ENCODE measurements at regions not wholly inside any gene's neighbourhood (a gene's known extent, or its start where the extent isn't known, plus 50 kb on each side); places are given as distances from the start of the nearest gene placed in this dataset.
"Not testable (repeated sequence)": the region's sequence is repeated elsewhere in the genome, so short reads cannot be mapped to it uniquely, and the experiment has no call there.

DNA sequence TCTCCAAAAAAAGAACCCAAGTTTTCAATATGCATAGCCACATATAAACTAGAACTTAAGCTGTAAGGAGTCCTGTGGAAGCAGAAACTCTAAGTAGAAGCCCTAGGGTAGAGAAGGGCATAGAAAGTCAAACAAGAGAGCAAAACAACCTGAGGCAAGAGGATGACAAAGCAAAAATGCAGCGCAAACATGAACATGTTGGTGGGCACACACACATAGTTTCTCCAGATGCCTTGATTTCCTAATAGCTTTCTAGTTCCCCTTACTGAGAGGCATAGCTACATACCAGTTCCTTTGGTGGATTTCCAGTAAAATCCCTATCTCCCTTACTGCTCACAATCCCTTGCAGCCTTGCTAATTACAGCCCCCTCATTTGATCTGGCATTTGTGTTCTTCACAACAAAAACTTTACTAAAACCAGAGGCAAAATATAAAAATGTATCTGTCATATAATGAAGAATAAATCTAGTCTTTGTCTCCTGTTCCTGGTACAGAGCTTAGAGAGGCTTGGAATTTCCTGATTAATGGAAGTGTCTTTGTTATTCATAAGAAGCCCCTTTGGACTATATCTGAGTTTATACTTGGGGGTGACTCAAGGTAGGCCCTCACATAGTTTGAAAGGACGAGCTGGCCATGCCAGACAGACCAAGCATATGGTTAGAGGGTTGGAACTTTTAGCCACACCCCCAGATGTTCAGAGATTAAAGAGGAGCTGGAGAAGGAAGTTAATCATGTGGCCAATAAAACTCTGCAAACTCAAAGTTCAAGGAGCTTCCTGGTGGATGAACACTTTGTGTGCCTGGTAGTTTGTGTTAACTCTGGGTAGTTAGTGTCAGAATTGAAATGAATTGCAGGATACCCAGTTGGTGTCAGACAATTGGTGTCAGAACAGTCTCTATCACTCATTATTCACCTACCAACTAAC, 52.7 kb upstream of the ZCCHC13 start:
- DNase-seq = peak; percentile 87

DNA sequence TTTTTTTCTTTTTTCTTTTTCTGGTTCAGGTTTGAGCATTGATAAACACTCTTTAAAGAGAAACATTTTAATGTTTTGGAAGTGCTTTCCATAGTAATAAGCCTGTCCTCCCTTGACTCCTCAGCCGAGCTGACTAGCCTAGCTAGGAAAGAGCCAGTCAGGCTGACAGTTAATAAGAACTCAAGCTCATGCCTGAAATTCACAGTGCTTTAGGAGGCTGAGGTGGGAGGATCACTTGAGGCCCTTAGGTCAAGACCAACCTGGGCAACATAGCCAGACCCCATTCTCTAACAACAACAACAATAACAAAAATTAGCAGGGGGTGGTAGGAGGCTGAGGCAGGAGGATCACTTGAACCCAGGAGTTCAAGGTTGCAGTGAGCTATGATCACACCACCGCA, 53.4 kb upstream of the ZCCHC13 start:
- no peak for DNase-seq

DNA sequence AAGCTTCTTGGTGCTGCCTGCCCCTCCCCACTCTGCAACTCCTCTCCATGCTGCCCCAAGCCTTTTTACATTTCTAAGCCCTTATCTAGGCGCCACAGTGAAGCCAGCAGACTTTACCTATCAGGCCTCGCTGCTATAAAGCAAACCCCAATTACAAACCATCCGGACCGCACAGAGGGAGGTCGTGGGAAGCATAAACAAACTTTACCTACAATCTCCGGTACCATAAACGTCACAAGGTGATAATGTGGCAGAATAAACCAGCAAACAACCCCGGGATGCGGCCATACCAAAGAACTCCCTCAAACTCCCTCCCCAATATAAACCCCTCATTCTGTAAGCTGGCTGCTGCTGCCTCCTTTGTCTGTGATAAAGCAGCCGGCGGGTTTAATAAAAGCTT, 54.0 kb upstream of the ZCCHC13 start:
- no peak for DNase-seq

DNA sequence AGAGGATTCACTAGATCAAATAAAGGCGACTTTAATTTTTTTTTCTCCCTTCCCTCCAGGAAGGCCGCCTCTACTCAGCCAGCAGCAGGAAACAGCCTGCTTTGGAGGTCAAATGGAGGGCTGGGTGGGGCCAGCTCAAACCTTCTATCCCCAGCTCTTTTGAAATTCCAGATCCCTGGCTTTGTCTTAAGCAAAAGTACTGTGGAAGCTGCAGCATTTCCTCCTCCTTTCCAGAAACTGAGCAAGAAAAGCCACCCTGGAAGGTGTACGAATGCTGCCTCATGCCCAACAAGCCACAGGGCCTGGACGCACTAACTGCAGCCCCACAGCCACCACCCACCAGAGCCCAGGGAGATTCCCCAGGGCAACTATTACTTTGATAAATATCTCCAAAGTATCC, 55.1 kb upstream of the ZCCHC13 start:
- no peak for DNase-seq

DNA sequence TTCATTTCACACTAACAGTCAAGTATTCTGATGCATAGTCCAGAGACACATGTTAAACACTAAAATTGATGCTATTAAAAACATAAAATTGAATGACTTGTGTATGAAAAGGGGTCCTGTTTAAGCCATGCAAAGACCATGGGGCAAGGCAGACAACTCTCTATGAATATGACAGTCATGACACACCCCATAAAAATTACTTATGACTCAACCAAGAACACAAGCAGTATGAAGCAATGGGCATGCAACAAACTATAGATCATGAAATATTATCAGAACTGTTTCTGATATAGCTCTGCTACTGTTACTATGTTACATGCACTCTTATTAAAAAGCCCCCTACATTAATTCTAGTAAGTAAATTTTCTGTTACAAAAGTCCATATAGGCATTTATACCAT, 57.5 kb upstream of the ZCCHC13 start:
- DNase-seq = no peak

DNA sequence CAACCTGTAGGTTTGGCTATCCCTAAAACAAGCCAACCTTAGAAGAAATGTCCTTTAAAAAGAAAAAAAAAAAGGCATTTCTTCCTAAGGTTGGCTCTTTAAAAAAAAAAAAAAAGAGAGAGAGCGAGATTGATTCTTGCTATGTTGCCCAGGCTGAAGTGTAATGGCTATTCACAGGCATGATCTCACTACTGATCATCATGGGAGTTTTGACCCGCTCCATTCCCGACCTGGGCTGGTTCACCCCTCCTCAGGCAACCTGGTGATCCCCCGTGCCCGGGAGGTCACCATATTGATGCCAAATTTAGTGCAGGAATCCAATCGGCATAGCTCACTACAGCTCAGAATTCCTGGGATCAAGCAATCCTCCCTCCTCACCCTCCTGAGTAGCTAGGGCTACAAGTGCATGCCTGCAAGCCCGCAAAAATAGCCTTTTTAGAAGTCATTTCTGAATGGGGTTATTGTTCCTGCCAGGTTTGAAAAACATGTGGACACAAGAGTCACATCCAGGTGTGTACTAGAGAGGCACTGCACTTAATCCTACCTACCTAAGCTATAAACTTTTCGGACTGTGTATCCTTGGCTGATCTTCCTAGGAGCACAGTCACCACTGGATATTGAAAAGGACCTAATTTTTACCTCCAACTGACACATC, 61.4 kb upstream of the ZCCHC13 start:
- no peak for DNase-seq

DNA sequence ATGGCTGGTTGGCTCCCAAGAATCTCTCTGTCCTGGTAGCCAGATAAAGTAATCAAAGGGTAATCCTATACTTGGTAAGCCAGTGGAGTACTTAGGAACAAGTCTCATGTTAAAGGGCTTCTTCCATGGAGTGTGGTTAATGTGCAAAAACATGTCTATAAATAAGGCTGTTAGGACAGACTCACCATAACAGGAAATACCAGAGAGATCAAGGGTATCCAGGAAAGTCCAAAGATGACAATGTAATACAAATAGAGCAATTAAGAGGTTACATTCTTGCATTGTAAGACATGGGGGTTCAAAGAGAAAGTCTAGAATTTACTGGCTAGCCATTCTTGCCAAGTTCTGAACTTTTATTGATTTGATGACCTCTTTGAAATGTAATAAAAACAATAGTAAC, 61.9 kb upstream of the ZCCHC13 start:
- no peak for DNase-seq

DNA sequence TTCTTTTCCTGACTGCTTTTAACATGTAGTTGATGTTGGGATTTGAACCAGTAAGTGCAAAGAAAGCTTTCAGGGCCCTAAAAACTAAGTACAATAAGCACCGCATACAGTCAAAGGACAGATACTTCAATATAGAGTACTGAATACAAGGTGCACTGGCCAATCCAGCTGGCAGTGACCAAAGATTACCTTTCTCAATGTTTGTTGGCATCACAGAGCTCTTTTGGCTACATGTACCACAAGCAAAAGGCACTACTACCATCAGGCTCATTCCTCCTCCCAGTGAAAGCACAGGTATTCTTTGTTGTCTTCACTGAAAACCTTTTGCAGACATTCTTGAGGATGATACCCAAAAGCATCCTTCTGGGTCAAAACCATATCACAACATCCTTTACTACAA, 65.2 kb upstream of the ZCCHC13 start:
- no peak for DNase-seq

DNA sequence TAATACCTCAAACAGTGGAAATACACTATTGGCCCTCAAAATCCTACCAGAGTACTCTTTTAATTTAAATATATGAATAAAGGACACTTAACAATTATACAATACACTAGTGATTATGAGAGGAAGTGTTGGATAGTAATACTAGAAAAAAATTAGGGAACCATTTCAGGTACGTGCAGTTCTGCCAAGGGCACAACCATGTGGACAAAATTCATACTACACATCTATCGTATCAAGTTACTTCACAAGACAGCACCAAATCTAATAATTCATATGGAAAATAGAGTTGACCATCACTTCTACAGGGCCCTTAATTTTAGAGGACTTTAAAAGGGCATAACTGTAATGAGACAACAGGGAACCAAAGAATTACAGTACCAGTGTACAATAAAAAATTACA, 69.2 kb upstream of the ZCCHC13 start:
- DNase-seq = no peak

DNA sequence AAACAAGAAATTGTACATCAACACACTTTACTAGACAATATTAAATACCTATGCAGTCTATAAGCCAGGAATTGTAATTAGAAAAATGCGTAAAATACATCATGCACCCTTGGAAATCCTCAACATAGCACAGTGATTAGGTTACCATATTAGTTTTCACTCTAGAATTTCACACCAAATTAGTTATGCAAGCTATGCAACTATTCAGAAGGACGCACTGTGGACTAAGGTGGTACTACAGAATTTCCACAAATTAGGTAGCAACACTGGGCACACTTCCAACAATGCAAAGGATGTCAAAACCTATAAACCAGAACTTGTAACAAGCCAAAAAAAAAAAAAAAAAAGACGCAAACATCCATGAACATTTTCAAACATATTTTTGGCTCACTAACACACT, 71.1 kb upstream of the ZCCHC13 start:
- no peak for DNase-seq

DNA sequence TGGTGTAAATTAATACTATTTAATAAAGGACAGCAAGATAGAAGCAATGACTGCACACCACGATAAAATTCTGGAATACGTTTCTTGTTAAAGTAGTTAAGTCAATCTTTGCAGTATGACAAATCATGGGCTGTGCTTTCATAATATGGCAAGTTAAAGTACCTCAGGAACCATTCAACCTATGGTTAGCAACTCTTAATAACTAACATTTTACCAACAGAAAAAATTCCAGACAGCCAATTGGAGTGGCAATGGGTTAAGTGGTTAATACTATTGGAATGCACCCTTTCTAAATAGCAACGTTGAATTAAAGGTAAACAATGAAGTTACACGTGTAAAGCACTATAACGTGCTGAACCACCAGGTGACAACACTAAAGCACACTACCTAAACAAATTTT, 72.4 kb upstream of the ZCCHC13 start:
- no peak for DNase-seq

DNA sequence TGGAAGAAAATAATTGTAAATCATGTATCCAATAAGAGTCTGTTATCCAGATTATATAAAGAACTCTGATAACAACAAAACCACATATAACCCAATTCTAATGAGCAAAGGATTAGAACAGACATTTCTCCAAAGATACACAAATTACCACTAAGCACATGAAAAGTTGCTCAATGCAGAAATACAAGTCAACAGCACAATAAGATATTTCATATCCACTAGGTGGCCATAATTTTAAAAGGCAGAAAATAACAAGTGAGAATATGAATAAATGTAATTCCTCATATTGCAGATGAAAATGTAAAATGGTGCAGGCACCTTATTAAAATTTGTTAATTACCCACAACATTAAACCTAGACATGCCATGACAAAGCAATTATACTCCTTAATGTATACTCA, 73.9 kb upstream of the ZCCHC13 start:
- no peak for DNase-seq

DNA sequence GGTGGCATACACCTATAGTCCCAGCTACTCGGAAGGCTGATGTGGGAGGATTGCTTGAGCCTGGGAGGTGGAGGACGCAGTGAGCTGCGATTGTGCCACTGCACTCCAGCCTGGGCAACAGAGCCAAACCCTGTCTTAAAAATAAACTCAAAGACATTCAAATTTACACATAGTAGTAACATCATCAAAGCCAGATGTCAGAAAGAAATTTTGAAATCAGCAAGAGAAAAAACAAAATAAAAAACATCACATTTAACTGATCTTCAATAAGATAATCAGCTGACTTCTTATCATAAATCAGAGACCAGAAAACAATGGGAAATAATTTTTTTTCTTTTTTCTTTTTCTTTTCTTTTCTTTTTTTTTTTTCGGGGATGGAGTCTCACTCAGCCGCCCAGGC, 78.9 kb upstream of the ZCCHC13 start:
- no peak for DNase-seq

DNA sequence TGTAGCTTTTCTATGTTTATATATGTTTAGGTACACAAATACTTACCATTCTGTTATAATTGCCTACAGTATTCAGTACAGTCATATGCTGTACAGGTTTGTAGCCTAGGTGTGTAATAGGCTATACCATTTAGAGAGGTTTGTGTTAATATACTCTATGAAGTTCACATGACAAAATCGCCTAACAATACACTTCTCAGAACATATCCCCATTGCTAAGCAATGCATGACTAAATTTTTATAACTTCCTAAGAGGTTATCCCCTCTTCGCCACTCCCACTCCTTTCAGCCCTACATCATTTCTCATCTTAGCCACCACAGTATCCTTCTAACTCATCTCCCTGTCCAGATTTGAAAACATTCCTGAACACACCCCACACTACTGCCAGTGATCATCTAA, 83.7 kb upstream of the ZCCHC13 start:
- DNase-seq = no peak

DNA sequence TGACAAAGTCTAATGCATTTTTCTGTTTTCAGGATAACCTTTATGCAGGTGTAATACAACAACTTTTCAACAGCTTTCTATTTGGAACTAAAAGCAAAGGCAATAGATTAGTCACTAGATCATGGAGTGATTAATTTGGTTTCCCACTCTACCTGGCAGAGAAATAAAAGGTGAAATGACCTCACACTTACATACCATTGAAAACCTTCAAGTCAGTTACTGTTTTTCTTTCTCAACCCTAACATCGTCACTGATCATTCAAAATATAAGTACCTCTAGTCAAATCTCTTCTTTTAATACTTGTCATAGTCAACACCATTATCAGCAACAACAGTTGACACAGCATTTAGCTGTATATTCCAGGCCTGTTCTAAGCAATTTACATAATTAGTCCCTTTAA, 85.1 kb upstream of the ZCCHC13 start:
- DNase-seq = no peak

DNA sequence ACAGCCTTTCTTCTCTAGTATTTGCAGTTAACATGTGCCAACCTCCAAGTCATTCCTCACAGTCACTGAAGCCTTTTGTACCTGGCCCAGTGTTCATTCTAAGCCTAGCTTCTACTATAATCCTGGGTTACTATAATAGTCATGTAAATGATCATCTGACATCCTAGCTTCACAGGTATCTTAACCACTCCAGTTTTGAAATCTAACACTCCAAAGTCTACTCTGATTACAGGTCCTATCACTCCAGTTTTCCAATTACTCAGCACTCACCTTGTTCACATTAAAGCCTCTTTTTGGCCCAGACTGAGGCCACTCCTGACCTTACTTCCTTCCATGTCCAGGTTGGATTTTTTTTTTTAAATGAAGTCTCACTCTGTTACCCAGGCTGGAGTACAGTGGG, 87.6 kb upstream of the ZCCHC13 start:
- DNase-seq = no peak

DNA sequence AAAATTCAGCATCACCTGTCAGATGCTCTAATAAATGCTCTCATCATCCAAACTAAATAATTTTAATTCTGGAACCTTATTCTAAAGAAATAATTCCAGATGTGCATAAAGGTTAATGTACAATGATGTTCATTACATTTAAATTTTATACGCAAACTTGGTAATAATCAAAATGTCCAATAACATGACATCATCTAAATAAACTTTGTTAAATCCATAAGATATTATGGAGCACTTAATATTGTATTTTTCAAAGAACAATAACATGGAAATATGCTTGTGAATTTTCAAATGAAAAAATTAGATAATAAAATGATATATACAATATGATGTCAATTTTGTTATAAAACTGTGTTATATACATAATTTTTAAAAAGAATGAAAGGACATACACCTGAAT, 92.1 kb upstream of the ZCCHC13 start:
- DNase-seq = no peak

DNA sequence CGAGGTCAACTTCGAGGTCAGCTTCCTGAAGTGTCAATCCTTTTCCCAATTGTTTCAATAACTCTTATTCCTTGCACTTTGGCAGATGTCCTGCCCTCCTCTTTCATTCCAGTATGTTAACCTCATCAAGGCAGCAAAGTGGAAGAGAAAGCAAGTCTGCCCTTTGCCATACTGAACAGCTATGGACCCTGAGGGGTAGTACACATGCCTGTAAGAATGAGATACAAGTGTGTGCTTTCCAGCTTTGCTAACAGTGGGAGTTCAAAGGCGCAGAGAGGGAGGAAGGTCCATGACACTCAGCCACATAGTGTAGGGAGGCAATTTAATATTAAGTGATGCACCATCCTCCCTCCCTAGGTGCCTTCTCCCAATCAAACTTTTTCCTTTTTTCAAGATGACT, 96.4 kb upstream of the ZCCHC13 start:
- no peak for DNase-seq

DNA sequence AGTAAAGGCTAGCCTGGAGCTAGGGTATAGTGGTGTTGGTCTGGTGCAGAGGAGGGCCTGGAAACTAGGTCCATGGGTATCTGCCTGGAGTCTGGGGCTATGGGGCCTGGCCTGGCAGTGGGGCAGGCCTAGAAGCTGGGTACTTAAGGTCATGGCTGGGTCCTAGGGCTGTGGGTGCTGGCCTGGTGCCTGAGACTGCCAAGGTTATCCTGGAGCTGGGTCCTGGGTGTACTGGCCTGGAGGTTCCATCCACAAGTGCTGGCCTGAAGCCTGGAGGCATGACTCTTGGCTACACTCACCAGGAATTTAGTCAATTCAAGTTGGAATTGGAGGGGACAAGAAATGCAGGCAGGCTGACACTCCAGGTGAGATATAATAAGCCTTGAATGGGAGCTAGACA, 108.4 kb upstream of the ZCCHC13 start:
- no peak for DNase-seq

DNA sequence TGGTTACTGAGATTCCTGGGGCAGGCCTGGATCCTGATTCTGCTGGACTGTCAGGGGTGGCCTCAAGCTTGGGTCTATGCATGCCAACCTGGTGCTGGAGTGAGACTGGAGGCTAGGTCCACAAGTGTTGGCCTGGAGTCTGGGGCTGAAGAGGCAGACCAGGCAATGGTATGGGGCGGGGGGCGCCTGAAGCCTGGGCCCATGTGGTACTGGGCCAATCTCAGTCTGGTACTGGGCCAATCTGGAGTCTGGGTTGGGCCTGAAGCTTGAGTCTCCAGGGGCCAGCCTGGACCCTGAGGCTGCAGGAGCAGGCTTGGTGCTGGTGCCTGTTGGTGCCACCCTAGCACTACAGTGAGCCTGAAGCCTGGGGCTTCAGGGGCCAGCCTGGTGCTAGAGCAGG, 108.9 kb upstream of the ZCCHC13 start:
- no peak for DNase-seq

DNA sequence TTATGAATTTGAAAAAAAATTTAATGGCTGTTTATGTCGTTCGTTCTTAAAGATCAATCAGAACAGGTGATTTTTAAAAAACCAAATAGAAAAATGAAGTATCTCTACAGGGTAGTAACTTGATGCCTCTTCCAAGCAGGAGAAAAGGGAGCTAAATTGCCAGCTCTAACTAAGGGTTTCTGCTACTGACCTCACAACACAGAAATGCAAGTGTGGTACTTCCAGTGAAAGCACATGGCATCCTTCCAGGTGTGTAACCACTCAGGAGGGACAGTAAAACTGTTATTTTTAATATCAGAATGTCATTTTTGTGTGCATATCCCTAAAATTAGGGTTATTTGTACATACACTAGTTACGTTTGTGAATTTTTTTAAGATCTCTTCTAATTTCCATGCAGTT, 116.8 kb upstream of the ZCCHC13 start:
- no peak for DNase-seq

DNA sequence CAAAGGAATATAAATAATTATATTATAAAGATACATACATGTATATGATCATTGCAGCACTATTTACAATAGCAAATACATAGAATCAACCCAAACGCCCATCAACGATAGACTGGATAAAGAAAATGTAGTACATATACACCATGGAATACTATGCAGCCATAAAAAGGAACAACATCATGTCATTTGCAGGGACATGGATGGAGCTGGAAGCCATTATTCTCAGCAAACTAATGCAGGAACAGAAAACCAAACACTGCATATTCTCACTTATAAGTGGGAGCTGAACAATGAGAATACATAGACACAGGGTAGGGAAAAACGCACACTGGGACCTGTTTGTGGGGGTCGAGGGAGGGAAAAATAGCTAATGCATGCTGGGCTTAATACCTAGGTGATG, 120.9 kb upstream of the ZCCHC13 start:
- DNase-seq = not testable (repeated sequence)

DNA sequence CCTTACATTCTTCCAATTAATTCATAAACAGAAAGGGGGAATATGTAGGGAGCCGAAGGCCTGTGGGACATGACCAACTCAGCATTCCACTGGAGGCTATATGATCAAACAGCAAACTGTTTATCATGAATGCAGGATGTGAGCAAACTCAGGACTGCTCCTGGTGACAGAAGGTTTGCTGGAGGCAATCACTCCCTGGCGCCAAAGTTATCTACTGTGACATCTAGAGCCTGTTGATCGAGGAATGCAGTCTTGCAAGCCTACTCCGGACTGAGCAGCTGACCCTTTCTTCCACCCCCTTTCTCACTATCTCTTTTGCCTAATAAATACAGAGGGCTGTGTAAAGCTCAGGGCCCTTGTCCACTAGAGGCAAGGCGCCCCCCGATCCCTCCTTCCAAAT, 122.0 kb upstream of the ZCCHC13 start:
- not testable (repeated sequence) for DNase-seq

DNA sequence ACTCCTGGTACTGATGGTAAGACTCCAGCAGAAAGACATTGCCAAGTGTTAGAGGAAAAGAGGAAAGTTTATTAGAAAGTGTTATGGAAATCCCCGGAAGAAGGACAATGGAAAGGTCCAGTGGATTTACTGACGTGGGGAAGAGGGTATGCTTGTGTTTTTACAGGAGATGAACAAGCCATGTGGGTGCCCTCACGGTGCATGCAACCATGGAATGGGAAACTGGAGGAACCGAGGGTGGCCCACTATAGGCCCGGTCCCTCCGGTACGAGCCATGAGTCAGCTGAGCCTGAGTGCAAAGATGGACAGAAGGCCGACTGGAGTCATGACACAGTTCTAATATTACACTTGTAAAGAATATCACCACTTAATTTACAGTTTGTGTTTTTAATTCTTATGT, 123.3 kb upstream of the ZCCHC13 start:
- no peak for DNase-seq

DNA sequence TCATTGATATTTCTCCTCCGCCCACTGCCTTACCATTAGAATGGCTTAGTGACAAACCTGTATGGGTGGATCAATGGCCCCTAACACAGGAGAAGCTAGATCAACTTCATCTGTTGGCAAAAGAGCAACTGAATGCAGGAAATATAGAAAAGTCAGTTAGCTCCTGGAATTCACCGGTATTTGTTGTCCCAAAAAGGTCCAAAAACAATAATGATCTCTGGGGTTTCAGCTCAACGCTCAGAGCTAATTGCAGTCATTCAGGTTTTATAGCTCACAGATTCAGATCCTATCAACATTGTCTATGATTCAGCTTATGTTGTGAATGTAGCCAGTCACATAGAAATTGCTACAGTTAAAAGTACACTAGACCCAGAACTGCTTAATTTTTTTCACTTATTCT, 124.0 kb upstream of the ZCCHC13 start:
- DNase-seq = no peak
